Erythroblast (primary cell): ENCODE measurements at regions not wholly inside any gene's neighbourhood (a gene's known extent, or its start where the extent isn't known, plus 50 kb on each side); places are given as distances from the start of the nearest gene placed in this dataset.

Experiments
- GATA1 ChIP-seq: IDR thresholded peaks from 2 replicates; pipeline ENCODE4 v1.6.1; 2011; ENCODE audit warnings: low read depth, mild to moderate bottlenecking, control low read depth, low read length, moderate library complexity
- POLR2A ChIP-seq: IDR thresholded peaks from 2 replicates; pipeline ENCODE4 v1.6.1; 2011; ENCODE audit warnings: mild to moderate bottlenecking, low read length

GRCh38 chr10:56231436-56231835 lies 129.6 kb downstream of the ZWINT start:
- no peak for TF ChIP-seq POLR2A
- no peak for TF ChIP-seq GATA1
